ENCODE measurements at regions not wholly inside any gene's neighbourhood (a gene's known extent, or its start where the extent isn't known, plus 50 kb on each side); places are given as distances from the start of the nearest gene placed in this dataset.

- no peak overlapping the region for H3K4me3 ChIP-seq (replicated peaks; ENCODE audit: low read depth, low read length)
- TF ChIP-seq CTCF (IDR thresholded peaks at IDR 0.05; ENCODE audit: insufficient read depth, low read length, poor library complexity, severe bottlenecking): no peak
- H3K27me3 ChIP-seq (replicated peaks; ENCODE audit: control insufficient read depth, insufficient read depth, low read length): peaks cover 1% of the 10 kb centered on the region
- no peaks in the 10 kb centered on the region for H3K36me3 ChIP-seq (ENCODE audit: control insufficient read depth, insufficient read depth, low read length)
- no peak for DNase-seq (ENCODE audit: extremely low read depth, insufficient read length)
Measured at GRCh38 chr18:45312555-45313126, 302.6 kb upstream of the SLC14A2 start.

DNA sequence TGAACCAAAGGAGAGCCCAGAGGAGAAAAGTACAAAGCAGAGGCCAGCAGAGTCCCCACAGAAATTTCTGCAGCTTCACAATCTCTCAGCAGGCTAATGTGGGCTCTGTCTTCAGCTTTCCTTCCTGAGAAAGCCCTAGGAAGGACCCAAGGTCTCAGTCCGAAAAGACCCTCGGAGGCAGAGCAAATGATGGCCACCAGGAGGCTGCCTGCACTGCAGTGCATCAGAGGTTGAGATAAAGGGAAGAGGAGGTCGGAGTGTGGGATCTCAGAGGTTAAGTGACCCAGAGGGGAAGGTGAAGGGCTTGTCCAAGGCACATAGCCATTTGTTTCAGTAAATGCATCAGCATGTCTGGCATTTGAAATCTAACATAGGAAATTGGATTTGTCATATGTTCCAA is 299.1 kb upstream of the SLC14A2 start:
- Histone ChIP-seq H3K36me3 (ENCODE audit: control insufficient read depth, insufficient read depth, low read length) (no peaks in the 10 kb centered on the region), H3K27me3 (replicated peaks; ENCODE audit: control insufficient read depth, insufficient read depth, low read length) (peaks cover 1% of the 10 kb centered on the region), H3K4me3 (replicated peaks; ENCODE audit: low read depth, low read length) (no peak overlapping the region)
- TF ChIP-seq CTCF (IDR thresholded peaks at IDR 0.05; ENCODE audit: insufficient read depth, low read length, poor library complexity, severe bottlenecking): no peak
- no peak for DNase-seq (ENCODE audit: extremely low read depth, insufficient read length)

- no peak for DNase-seq (ENCODE audit: extremely low read depth, insufficient read length)
- TF ChIP-seq CTCF (IDR thresholded peaks at IDR 0.05; ENCODE audit: insufficient read depth, low read length, poor library complexity, severe bottlenecking): no peak
- H3K4me3 ChIP-seq (replicated peaks; ENCODE audit: low read depth, low read length): no peak overlapping the region
- peaks cover 1% of the 10 kb centered on the region for H3K27me3 ChIP-seq (replicated peaks; ENCODE audit: control insufficient read depth, insufficient read depth, low read length)
- H3K36me3 ChIP-seq (ENCODE audit: control insufficient read depth, insufficient read depth, low read length): no peaks in the 10 kb centered on the region
Measured at GRCh38 chr18:45317948-45318640, 297.2 kb upstream of the SLC14A2 start.

DNA sequence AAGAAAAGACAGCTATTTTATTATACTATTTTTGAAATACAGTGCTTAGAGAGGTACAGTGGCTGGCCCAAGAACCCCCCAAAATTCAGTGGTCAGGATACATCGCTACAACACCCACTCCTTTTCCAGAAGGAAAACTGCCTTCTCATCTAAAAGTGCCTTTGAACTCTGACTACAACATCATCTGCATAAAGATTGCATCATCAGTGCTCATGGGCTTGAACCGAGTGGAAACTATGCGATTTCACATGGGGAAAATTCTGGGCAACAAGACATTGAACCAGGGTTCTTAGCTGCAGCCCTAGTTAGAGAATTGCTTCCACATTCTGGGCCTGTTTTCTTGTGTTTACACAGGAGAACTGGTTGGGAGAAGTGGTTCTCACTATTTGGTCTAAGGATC is 294.6 kb upstream of the SLC14A2 start:
- no peak overlapping the region for H3K4me3 ChIP-seq (replicated peaks; ENCODE audit: low read depth, low read length)
- H3K27me3 ChIP-seq (replicated peaks; ENCODE audit: control insufficient read depth, insufficient read depth, low read length): peaks cover 1% of the 10 kb centered on the region
- DNase-seq (ENCODE audit: extremely low read depth, insufficient read length): no peak
- no peak for TF ChIP-seq CTCF (IDR thresholded peaks at IDR 0.05; ENCODE audit: insufficient read depth, low read length, poor library complexity, severe bottlenecking)
- H3K36me3 ChIP-seq (ENCODE audit: control insufficient read depth, insufficient read depth, low read length): no peaks in the 10 kb centered on the region

DNA sequence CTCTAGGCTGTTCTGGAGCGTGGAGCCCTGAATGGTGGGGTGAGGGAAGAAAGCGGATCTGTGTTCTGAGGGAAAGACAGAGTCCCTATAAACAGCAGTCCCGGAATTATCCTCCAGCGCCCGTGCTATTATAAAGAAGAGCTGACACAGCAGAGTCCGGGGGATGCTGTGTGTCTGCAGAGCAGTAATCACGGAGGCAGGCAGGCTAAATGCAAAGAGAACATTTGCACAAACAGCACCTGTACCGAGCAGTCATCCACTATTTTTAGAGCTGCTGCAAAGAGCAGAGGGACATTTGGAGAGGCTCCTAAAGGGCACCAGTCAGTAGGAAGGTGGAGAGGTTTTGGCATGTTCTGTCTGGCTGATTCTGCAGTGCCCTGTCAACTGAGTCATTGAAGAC is 293.8 kb upstream of the SLC14A2 start:
- Histone ChIP-seq H3K27me3 (replicated peaks; ENCODE audit: control insufficient read depth, insufficient read depth, low read length) (peaks cover 1% of the 10 kb centered on the region), H3K36me3 (ENCODE audit: control insufficient read depth, insufficient read depth, low read length) (no peaks in the 10 kb centered on the region), H3K4me3 (replicated peaks; ENCODE audit: low read depth, low read length) (no peak overlapping the region)
- DNase-seq (ENCODE audit: extremely low read depth, insufficient read length): no peak
- TF ChIP-seq CTCF (IDR thresholded peaks at IDR 0.05; ENCODE audit: insufficient read depth, low read length, poor library complexity, severe bottlenecking): no peak

All from GM06990 (cell line).